ENCODE measurements at regions not wholly inside any gene's neighbourhood (a gene's known extent, or its start where the extent isn't known, plus 50 kb on each side); places are given as distances from the start of the nearest gene placed in this dataset.

DNA sequence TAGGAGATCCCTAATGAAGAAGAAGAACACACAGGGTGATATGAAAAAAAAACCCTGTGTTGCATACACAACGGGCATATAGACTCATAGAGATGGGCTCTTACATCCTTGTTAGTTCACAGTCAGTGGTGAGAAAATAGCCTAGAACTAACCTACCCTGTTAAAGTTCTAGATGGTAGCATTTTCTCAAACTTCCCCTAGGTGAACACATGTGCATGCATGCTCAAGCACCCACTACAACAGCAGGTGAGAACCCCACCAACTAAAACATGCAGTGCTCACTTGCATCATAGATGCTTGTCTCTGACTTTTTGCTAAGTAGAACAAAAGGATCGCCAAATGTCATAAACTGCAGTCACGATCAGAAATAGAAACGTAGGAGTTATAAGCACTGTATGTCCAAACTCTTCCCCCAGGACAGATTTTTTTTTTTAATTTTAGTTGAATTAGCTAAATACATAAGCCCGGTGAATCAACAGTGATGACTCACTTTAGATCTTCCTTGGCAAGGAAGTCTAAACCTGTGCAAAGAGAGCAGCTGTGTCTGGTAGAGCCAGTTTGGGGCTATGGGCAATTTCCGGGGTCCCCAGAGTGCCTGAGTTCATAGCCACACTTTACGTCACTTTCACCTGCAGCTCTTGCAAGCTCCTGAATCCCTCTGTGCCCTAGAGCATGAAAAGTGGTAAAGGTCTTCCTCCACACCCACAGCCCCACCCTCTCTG lies 96.2 kb upstream of the SEMA6D start:
- Histone ChIP-seq H3K4me3 (no peak overlapping the region), H3K27ac (no peak overlapping the region)

DNA sequence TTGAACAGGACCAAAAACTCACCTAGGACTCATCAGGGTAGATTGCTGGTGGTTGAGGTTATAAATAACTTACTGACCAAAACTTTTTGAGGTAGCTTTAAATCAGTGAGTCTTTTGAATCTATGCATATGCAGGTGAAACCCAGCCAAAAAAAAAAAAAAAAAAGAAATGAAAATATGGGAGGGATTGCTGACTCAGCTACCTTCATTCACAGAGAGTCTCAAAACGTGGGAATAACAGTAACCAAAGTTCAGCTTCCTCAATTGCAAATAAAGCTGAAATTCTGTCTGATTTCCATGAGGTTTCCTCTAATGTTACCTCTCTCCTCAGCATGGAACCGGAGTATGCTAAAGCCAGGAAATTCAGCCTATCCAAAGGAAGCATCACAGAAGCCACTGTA lies 95.2 kb upstream of the SEMA6D start:
- Histone ChIP-seq H3K4me3 (no peak overlapping the region), H3K27ac (no peak overlapping the region)

DNA sequence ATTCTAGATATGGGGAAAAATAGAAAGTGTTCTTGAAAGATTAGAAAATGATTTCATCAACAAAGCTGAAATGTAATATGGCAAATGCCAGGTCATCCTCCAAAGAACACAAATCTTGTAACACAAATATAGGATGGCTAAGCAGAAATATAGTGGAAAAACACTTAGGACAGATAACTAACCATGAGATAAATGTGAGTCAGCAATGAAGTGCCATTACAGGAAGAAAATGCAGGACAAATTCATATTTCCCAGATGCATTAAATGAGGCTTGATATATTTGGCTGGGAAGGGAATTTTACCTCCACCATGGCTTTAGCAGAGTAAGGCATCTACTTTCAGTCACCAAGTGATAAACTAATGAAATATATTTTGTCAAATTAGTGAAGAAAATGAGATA lies 92.8 kb upstream of the SEMA6D start:
- H3K4me3 ChIP-seq = no peak overlapping the region
- no peak overlapping the region for H3K27ac ChIP-seq

DNA sequence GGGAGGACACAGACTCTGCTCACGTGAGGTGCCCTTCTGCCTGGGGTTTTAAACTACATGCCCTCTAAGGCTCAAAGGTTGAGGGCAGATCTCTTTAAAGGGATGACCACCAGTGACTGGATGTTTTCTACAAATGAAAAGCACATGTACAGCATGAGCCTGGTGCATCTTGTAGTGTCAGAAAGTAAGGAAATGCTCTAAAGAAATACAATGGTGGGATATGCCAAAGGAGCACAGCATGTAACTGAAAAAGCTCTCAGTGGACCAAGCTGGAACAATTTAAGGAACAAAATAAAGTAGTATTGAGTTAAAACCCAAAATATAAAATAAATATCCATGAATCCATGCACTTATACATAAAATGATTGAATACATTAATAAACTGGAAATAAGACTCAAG lies 78.3 kb upstream of the SEMA6D start:
- Histone ChIP-seq H3K4me3 (no peak overlapping the region), H3K27ac (no peak overlapping the region)

DNA sequence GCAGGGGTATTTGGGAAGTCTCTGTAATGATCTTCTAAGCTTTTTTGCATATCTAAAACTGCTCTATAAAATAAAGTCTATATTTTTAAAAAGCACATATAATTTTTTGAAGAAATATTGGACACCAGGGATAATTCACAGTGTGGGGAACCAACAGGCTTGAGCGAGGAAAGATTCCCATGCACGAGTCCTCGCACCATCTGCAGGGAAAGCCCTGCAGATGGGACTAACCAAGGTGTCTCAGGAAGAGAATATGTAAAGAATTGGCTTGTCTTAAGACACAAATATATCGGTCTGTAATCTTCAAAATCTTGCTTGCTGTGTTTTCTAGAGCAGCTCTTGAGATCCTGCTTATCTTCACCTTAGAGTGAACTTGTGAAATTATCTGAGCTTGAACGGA lies 77.2 kb upstream of the SEMA6D start:
- H3K27ac ChIP-seq = no peak overlapping the region
- no peak overlapping the region for H3K4me3 ChIP-seq

DNA sequence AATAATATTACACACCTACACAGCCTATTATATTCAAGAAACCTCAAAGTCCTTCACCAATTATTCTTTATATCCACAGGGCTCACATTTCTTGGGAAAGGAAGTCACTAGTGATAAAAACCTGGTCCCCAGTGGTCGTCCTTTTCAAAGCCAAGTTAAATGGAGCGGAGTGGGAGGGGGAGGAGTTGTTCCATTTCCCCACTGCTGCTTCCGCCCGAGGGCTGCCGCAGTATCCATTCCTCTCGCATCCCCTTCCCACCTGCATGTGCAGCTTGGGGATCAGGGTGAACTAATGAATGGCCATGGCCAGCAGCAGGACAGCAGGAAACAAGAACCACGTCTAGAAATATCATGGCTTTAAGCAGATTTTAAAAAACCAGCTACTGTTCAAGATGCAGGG lies 76.4 kb upstream of the SEMA6D start:
- H3K4me3 ChIP-seq = no peak overlapping the region
- H3K27ac ChIP-seq = no peak overlapping the region

DNA sequence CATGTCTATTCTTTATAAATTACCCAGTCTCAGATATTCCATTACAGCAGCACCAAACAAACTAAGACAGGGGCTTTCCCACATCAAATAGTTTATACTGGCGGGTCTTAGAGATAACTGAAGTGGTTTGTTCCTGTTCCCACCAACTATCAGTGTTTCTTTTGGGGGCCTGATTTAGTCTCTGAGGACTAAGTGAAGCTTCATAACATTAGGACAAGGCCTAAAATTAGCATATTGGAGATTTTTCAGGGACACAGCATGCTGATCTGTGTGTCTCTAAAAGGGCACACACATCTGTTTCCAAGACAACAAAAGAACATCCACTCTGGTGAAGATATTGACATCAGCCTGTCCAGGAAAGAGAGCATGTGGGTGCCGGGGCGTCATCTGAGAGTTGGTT lies 72.6 kb upstream of the SEMA6D start:
- no peak overlapping the region for H3K4me3 ChIP-seq

DNA sequence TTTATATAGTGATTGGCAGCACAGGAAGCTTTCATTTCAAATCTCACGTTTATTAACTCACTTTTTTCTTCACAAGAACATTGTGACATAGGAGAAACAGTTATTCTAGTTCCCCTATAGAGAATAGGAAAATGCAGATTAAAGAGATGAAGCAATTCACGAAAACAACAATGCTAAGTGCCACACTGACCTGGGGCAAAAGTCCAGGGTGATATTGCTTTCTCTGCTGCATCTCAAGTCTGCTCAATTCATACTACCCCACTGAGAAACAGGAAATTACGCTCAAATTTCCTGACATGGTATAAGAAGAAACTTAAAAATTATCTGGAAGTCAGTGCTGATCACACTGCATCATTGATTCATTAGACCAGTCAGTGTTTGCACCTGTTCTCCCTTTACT lies 66.7 kb upstream of the SEMA6D start:
- no peak overlapping the region for H3K27ac ChIP-seq
- no peak overlapping the region for H3K4me3 ChIP-seq

More for the DNA sequence above, 72.6 kb upstream of the SEMA6D start:
- H3K27ac ChIP-seq = no peak overlapping the region

DNA sequence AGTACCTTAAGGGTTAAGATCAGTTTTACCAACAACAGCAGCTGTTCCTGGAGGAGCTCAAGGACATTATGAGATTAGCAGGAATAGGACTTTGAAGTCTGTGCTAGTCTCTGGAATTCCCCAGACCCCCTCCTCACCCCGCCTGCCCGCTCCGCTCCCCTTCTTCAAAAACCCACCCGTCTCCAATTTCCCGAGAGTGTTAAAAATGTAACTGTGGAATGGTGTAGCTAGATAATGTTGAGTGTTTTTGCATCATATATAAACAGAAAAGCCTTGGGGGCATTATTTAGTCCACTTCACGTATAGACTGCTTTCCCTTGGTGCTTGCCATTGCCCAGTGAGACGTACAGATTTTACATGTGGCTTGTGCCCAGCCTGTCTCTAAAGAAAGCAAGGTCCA lies 65.0 kb upstream of the SEMA6D start:
- Histone ChIP-seq H3K4me3 (no peak overlapping the region), H3K27ac (no peak overlapping the region)

DNA sequence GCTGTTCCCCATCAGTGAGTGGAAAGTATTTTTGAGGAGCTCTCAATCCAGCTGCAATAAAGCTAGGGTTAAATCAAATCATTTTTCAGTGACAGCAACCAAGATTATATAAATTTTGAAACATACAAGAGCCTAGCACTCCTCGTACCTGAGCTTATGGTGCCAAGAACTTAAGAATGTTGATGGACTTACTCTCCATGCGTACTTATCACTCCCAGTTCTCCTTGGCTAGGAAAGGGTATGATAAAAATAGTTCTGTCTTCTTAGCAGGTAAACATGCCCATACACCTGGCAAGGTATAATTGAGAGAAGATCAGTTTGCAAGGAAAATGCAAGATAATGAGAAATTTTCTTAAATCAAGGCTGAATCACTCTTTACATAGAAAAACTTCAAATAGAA lies 64.5 kb upstream of the SEMA6D start:
- no peak overlapping the region for H3K4me3 ChIP-seq
- H3K27ac ChIP-seq = no peak overlapping the region

DNA sequence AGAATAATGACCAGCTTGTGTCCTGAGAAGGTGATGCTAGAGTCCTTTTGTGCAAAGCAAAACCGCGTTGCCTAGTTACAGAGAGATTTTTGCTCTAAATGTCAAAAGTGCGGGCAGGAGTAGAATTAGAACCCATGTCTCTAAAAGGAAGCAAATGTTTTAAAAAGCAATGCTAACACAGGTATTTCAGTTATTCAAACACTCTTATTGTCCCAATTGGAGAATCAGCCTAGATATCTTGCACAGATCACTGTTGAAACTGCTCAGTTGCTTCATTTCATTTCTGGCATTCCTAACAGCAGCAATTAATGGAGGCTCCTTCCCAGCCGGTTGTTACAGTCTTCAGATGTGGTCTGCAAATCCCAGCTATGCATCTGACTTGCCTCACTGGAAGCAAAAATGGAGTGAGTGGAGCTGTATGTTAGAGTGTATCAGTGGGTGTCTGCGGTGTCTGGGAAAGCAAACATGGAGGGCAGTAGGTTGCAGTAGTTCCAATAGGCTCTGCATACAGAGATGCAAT lies 55.6 kb upstream of the SEMA6D start:
- no peak overlapping the region for H3K27ac ChIP-seq
- H3K4me3 ChIP-seq = no peak overlapping the region

DNA sequence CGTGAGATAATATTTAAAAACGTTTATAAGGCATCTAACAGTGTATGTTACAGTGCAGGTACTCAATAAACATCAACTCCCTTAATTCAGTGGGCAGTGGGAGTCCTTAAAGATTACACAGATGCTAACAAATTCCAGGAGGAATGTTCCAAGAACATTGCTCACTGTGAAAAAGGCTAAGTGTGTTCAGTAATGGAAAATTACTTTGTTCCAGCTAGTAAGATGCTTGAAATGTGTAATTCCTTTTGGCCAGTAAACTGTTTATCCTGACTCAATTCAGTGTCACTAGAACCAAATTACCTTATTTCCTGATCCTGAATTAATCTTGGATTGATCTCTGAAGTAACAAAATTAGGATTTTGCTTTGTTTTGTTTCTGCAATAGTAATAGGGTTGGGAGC lies 54.2 kb upstream of the SEMA6D start:
- no peak overlapping the region for H3K4me3 ChIP-seq
- no peak overlapping the region for H3K27ac ChIP-seq
